Parathyroid adenoma (tissue), 2 donors: ENCODE measurements at regions not wholly inside any gene's neighbourhood (a gene's known extent, or its start where the extent isn't known, plus 50 kb on each side); places are given as distances from the start of the nearest gene placed in this dataset.

Experiments
- H2AFZ ChIP-seq: fragments of 300-600 bp; sonication (generic); one replicate; pipeline ENCODE4 v1.7.0; 2017; ENCODE audit warnings: antibody characterized with exemption, mild to moderate bottlenecking
- H3K27ac ChIP-seq: fragments of 300-600 bp; sonication (generic); one replicate; pipeline ENCODE4 v1.7.0; 2017
- H3K27me3 ChIP-seq: fragments of 300-600 bp; sonication (generic); one replicate; pipeline ENCODE4 v1.7.0; 2017; ENCODE audit warnings: low read length; ENCODE audit not compliant: control insufficient read depth, insufficient read depth
- H3K36me3 ChIP-seq: fragments of 300-600 bp; sonication (generic); one replicate; pipeline ENCODE4 v1.7.0; 2017; ENCODE audit warnings: low read length; ENCODE audit not compliant: control insufficient read depth, insufficient read depth
- H3K4me1 ChIP-seq: fragments of 300-600 bp; sonication (generic); one replicate; pipeline ENCODE4 v1.7.0; 2017; ENCODE audit warnings: control low read depth
- H3K4me2 ChIP-seq: fragments of 300-600 bp; sonication (generic); one replicate; pipeline ENCODE4 v1.7.0; 2017; ENCODE audit warnings: low read length
- H3K4me3 ChIP-seq: fragments of 300-600 bp; sonication (generic); one replicate; pipeline ENCODE4 v1.7.0; 2017; ENCODE audit warnings: low read depth, low read length
- H3K79me2 ChIP-seq: fragments of 300-600 bp; sonication (generic); one replicate; pipeline ENCODE4 v1.7.0; 2017; ENCODE audit warnings: control low read depth
- H3K9ac ChIP-seq: fragments of 300-600 bp; sonication (generic); one replicate; pipeline ENCODE4 v1.7.0; 2017; ENCODE audit warnings: mild to moderate bottlenecking
- H3K9me3 ChIP-seq: fragments of 300-600 bp; sonication (generic); one replicate; pipeline ENCODE4 v1.7.0; 2017; ENCODE audit warnings: low read length; ENCODE audit not compliant: control insufficient read depth
- CTCF ChIP-seq: fragments of 300-600 bp; sonication (generic); IDR thresholded peaks from one replicate; pipeline ENCODE4 v1.7.0; 2017; ENCODE audit warnings: antibody characterized with exemption, mild to moderate bottlenecking
- donor health status: primary hyperparathyroidism.

- TF ChIP-seq CTCF: no peak
- Histone ChIP-seq H3K4me1 (no peaks in the 10 kb centered on the region), H3K27me3 (no peaks in the 10 kb centered on the region), H3K9ac (no peak overlapping the region), H3K4me3 (no peak overlapping the region), H3K27ac (no peak overlapping the region), H3K9me3 (no peaks in the 10 kb centered on the region), H2AFZ (no peak overlapping the region), H3K4me2 (no peak overlapping the region), H3K79me2 (no peaks in the 10 kb centered on the region), H3K36me3 (no peaks in the 10 kb centered on the region)
Measured at GRCh38 chr16:62194828-62195227, 158.6 kb upstream of the CDH8 start.

GRCh38 chr16:62190426-62190825 is 154.2 kb upstream of the CDH8 start:
- no peak for TF ChIP-seq CTCF
- no peaks in the 10 kb centered on the region for H3K27me3 ChIP-seq
- no peak overlapping the region for H3K4me3 ChIP-seq
- H3K9ac ChIP-seq: no peak overlapping the region
- H3K79me2 ChIP-seq: no peaks in the 10 kb centered on the region
- no peaks in the 10 kb centered on the region for H3K9me3 ChIP-seq
- no peaks in the 10 kb centered on the region for H3K4me1 ChIP-seq
- H3K4me2 ChIP-seq: no peak overlapping the region
- H2AFZ ChIP-seq: no peak overlapping the region
- H3K36me3 ChIP-seq: no peaks in the 10 kb centered on the region
- no peak overlapping the region for H3K27ac ChIP-seq

GRCh38 chr16:62177351-62178203 is 141.3 kb upstream of the CDH8 start:
- TF ChIP-seq CTCF: no peak
- Histone ChIP-seq H3K4me3 (no peak overlapping the region), H3K27ac (no peak overlapping the region), H3K27me3 (no peaks in the 10 kb centered on the region), H3K4me2 (no peak overlapping the region), H3K4me1 (no peaks in the 10 kb centered on the region), H3K9me3 (no peaks in the 10 kb centered on the region), H3K79me2 (no peaks in the 10 kb centered on the region), H2AFZ (no peak overlapping the region), H3K36me3 (no peaks in the 10 kb centered on the region), H3K9ac (no peak overlapping the region)

GRCh38 chr16:62170642-62171041 is 134.4 kb upstream of the CDH8 start:
- no peak overlapping the region for H3K4me3 ChIP-seq
- H3K9ac ChIP-seq: no peak overlapping the region
- no peaks in the 10 kb centered on the region for H3K36me3 ChIP-seq
- no peaks in the 10 kb centered on the region for H3K79me2 ChIP-seq
- H2AFZ ChIP-seq: no peak overlapping the region
- no peaks in the 10 kb centered on the region for H3K27me3 ChIP-seq
- no peak for TF ChIP-seq CTCF
- H3K9me3 ChIP-seq: no peaks in the 10 kb centered on the region
- no peaks in the 10 kb centered on the region for H3K4me1 ChIP-seq
- no peak overlapping the region for H3K4me2 ChIP-seq
- no peak overlapping the region for H3K27ac ChIP-seq

- peaks cover 5% of the 10 kb centered on the region for H3K9me3 ChIP-seq
- no peak for TF ChIP-seq CTCF
- H3K27ac ChIP-seq: no peak overlapping the region
- no peak overlapping the region for H2AFZ ChIP-seq
- no peaks in the 10 kb centered on the region for H3K36me3 ChIP-seq
- no peak overlapping the region for H3K4me2 ChIP-seq
- no peaks in the 10 kb centered on the region for H3K79me2 ChIP-seq
- no peaks in the 10 kb centered on the region for H3K27me3 ChIP-seq
- no peak overlapping the region for H3K4me3 ChIP-seq
- H3K4me1 ChIP-seq: no peaks in the 10 kb centered on the region
- H3K9ac ChIP-seq: no peak overlapping the region
Measured at GRCh38 chr16:62167551-62167950, 131.3 kb upstream of the CDH8 start.
